ENCODE measurements at regions not wholly inside any gene's neighbourhood (a gene's known extent, or its start where the extent isn't known, plus 50 kb on each side); places are given as distances from the start of the nearest gene placed in this dataset. TPM values are rescaled to one million over a fixed set of nuclear protein-coding genes. Genes with fewer than 3 reads are reported as not detected.

Small RNA genes lying in the stretch of these regions (small RNA-seq; reads per million reads assigned to genes)
- not detected for gene RF00004 (ENCODE audit: insufficient read depth)

Data from neuronal stem cell (in vitro differentiated cells).